ENCODE measurements at regions not wholly inside any gene's neighbourhood (a gene's known extent, or its start where the extent isn't known, plus 50 kb on each side); places are given as distances from the start of the nearest gene placed in this dataset.

- H3K4me2 ChIP-seq (ENCODE audit: low read depth, low read length): no peak overlapping the region
- H3K9ac ChIP-seq (ENCODE audit: low read depth, low read length): no peak overlapping the region
- no peak overlapping the region for H2BK15ac ChIP-seq (ENCODE audit: low read depth, low read length)
- H2BK5ac ChIP-seq (ENCODE audit: low read depth, low read length, poor library complexity, severe bottlenecking): no peak overlapping the region
- H3K14ac ChIP-seq (replicated peaks; ENCODE audit: low read depth, low read length): no peak overlapping the region
- H2BK120ac ChIP-seq (ENCODE audit: low read depth, low read length): no peak overlapping the region
- no peak for ATAC-seq (ENCODE audit: low read depth)
- no peak overlapping the region for H4K5ac ChIP-seq (ENCODE audit: low read depth, low read length)
- WGBS, 2 experiments (ENCODE audit: extremely low coverage in 2 of 2, insufficient read length in 1 of 2): no CpG with 5 or more reads among the region's 1 CpG
- H3K36me3 ChIP-seq (ENCODE audit: control insufficient read depth, insufficient read depth, low read length): no peaks in the 10 kb centered on the region
- H3K27me3 ChIP-seq (ENCODE audit: control insufficient read depth, insufficient read depth, low read length): peaks cover 6% of the 10 kb centered on the region; the same call in 1 of the 2 replicates
- H3K4ac ChIP-seq (ENCODE audit: low read depth, low read length): no peak overlapping the region
- intact Hi-C loops (cut with micrococcal nuclease): no loop called here
- no peak overlapping the region for H3K27ac ChIP-seq (ENCODE audit: insufficient read depth, low read length)
- no peak overlapping the region for H3K4me3 ChIP-seq (ENCODE audit: insufficient read depth, low read depth, low read length)
- no peaks in the 10 kb centered on the region for H3K79me1 ChIP-seq (ENCODE audit: low read depth in 1 of 2, low read length in 2 of 2)
- in situ Hi-C loops (cut with MboI; ENCODE audit: low sequenced_read_pairs): no loop called here
- TF ChIP-seq FOS (IDR thresholded peaks at IDR 0.05; ENCODE audit: low read depth, low read length): no peak
- no peak for TF ChIP-seq SMC3 (IDR thresholded peaks at IDR 0.05; ENCODE audit: low read depth, low read length)
- TF ChIP-seq RAD21 (IDR thresholded peaks at IDR 0.05; ENCODE audit: low read length): no peak
- TF ChIP-seq CEBPB (IDR thresholded peaks at IDR 0.05; ENCODE audit: low read depth, low read length): no peak
- TF ChIP-seq MXI1 (IDR thresholded peaks at IDR 0.05; ENCODE audit: borderline replicate concordance, low read depth, low read length): no peak
- TF ChIP-seq, protein P1, sequence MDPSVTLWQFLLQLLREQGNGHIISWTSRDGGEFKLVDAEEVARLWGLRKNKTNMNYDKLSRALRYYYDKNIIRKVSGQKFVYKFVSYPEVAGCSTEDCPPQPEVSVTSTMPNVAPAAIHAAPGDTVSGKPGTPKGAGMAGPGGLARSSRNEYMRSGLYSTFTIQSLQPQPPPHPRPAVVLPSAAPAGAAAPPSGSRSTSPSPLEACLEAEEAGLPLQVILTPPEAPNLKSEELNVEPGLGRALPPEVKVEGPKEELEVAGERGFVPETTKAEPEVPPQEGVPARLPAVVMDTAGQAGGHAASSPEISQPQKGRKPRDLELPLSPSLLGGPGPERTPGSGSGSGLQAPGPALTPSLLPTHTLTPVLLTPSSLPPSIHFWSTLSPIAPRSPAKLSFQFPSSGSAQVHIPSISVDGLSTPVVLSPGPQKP (IDR thresholded peaks at IDR 0.05; ENCODE audit: borderline replicate concordance, low read depth, low read length): no peak
- TF ChIP-seq POLR2A (IDR thresholded peaks at IDR 0.05; ENCODE audit: low read depth, low read length): no peak
- no peak for TF ChIP-seq CHD1 (IDR thresholded peaks at IDR 0.05; ENCODE audit: low read depth, low read length)
- TF ChIP-seq USF2 (IDR thresholded peaks at IDR 0.05; ENCODE audit: low read depth, low read length): no peak
- TF ChIP-seq BHLHE40 (IDR thresholded peaks at IDR 0.05; ENCODE audit: low read depth, low read length): no peak
- TF ChIP-seq RFX5 (IDR thresholded peaks at IDR 0.05; ENCODE audit: low read depth, low read length): no peak
- H3K23ac ChIP-seq (ENCODE audit: low read depth, low read length): no peak overlapping the region
- POLR2A ChIA-PET (ENCODE audit: unreplicated experiment): no interaction called here
- no peak overlapping the region for H4K91ac ChIP-seq (ENCODE audit: insufficient read depth, low read depth, low read length)
- no peak overlapping the region for H3K56ac ChIP-seq (ENCODE audit: extremely low read depth, insufficient read depth, low read length)
- no peak for DNase-seq
- no peaks in the 10 kb centered on the region for H3K9me3 ChIP-seq (ENCODE audit: control insufficient read depth, insufficient read depth, low read length)
- no peaks in the 10 kb centered on the region for H3K4me1 ChIP-seq (ENCODE audit: control insufficient read depth, insufficient read depth, low read length)
- H2AFZ ChIP-seq (replicated peaks; ENCODE audit: low read length, poor library complexity): no peak overlapping the region
- no peak overlapping the region for H2AK5ac ChIP-seq (ENCODE audit: low read depth, low read length)
- H3K18ac ChIP-seq (ENCODE audit: low read depth, low read length): no peak overlapping the region
- H2BK20ac ChIP-seq (ENCODE audit: low read depth, low read length): no peak overlapping the region
- H4K8ac ChIP-seq (ENCODE audit: low read depth in 2 of 2, low read length in 2 of 2): no peak overlapping the region
- no TSS peak for BruUV-seq (replicated peaks)
- CTCF ChIA-PET: no interaction called here
- dilution Hi-C loops (cut with HindIII; ENCODE audit: low sequenced_read_pairs, unreplicated experiment): no loop called here
- H4K20me1 ChIP-seq (ENCODE audit: insufficient read depth, low read length): no peaks in the 10 kb centered on the region
- no peaks in the 10 kb centered on the region for H3K9me1 ChIP-seq (ENCODE audit: insufficient read depth, low read length)
- H2AK9ac ChIP-seq (replicated peaks; ENCODE audit: low read depth, low read length, poor library complexity): no peak overlapping the region
These were observed 63.5 kb downstream of the UCHL1 start for GRCh38 chr4:41320278-41320677.

Data from IMR-90 (cell line).